GM12878 (cell line): ENCODE measurements at regions not wholly inside any gene's neighbourhood (a gene's known extent, or its start where the extent isn't known, plus 50 kb on each side); places are given as distances from the start of the nearest gene placed in this dataset.

Source experiments
- ATAC-seq: fragments of 200-7000 bp; cut with Tn5 transposase; 3 replicates; pipeline ENCODE4 v1.9.1; 2020; ENCODE audit warnings: mild to moderate bottlenecking, moderate library complexity
- BruUV-seq: library from RNA; stranded (reverse); fragments of 400-500 nt; replicated peaks from 2 replicates; lab custom pipeline; 2021; lab: Mats Ljungman, UMichigan
- CTCF ChIA-PET: fragments of 300-600 bp; sonication (Branson Sonifier 250); formaldehyde crosslinking; extraction: SDS; loops from one replicate; lab custom pipeline; 2021; ENCODE audit warnings: inconsistent platforms; lab: Yijun Ruan, JAX
- POLR2A ChIA-PET: fragments of 350-600 bp; formaldehyde crosslinking; extraction: SDS; loops from one replicate; lab custom pipeline; 2021; ENCODE audit warnings: inconsistent platforms; lab: Charles Lee
- RAD21 ChIA-PET: fragments of 300-600 bp; sonication (Branson Sonifier 250); formaldehyde crosslinking; loops from one replicate; lab custom pipeline; 2023; ENCODE audit warnings: antibody characterized with exemption; ENCODE audit not compliant: unreplicated experiment; lab: Charles Lee
- SMC1A ChIA-PET: fragments of 300-600 bp; sonication (Branson Sonifier 250); formaldehyde crosslinking; loops from one replicate; lab custom pipeline; 2023; ENCODE audit not compliant: unreplicated experiment, uncharacterized antibody; lab: Charles Lee
- DNase-seq: peaks from one replicate; pipeline ENCODE4 v3.0.0-alpha.2; 2011; ENCODE audit warnings: low read depth, low spot score
- FAIRE-seq: peaks from 3 replicates; lab custom pipeline; 2011; peaks lifted over from hg19 to GRCh38; lab: Jason Lieb, UNC
- H2AFZ ChIP-seq: 2 replicates; pipeline ENCODE4 v1.6.0; 2011; ENCODE audit warnings: low read depth, low read length, control low read depth; ENCODE audit not compliant: control insufficient read depth
- H3K27ac ChIP-seq: 2 replicates; pipeline ENCODE4 v1.5.1; 2011; ENCODE audit warnings: control low read depth; ENCODE audit not compliant: control insufficient read depth, insufficient read depth
- H3K27me3 ChIP-seq, 2 experiments: replicated peaks in 1 of 2; 2 replicates each; pipeline versions ENCODE4 v1.6.0 to v1.6.1; 2011; ENCODE audit warnings: low read length in 1 of 2; ENCODE audit not compliant: control insufficient read depth in 2 of 2, insufficient read depth in 2 of 2
- H3K36me3 ChIP-seq, 2 experiments: 2 replicates each; pipeline ENCODE4 v1.5.1; 2011; ENCODE audit warnings: low read length in 1 of 2; ENCODE audit not compliant: control insufficient read depth in 2 of 2, insufficient read depth in 2 of 2
- H3K4me1 ChIP-seq: 2 replicates; pipeline ENCODE4 v1.6.1; 2011; ENCODE audit warnings: mild to moderate bottlenecking, low read length, moderate library complexity, mixed read lengths; ENCODE audit not compliant: control insufficient read depth, insufficient read depth
- H3K4me2 ChIP-seq: 2 replicates; pipeline ENCODE4 v1.6.0; 2011; ENCODE audit warnings: control low read depth; ENCODE audit not compliant: control insufficient read depth, insufficient read depth
- H3K4me3 ChIP-seq: fragments of 200-600 bp; sonication (generic); 2 replicates; pipeline ENCODE4 v1.5.1; 2016
- H3K79me2 ChIP-seq: 2 replicates; pipeline ENCODE4 v1.6.0; 2011; ENCODE audit warnings: low read length; ENCODE audit not compliant: control insufficient read depth, insufficient read depth
- H3K9ac ChIP-seq: 2 replicates; pipeline ENCODE4 v1.8.0; 2011; ENCODE audit warnings: low read length, control low read depth, mixed read lengths; ENCODE audit not compliant: control insufficient read depth, insufficient read depth
- H3K9me3 ChIP-seq: replicated peaks from 3 replicates; pipeline ENCODE4 v1.5.1; 2011; ENCODE audit warnings: mild to moderate bottlenecking, low read length; ENCODE audit not compliant: control insufficient read depth, insufficient read depth
- H4K20me1 ChIP-seq: 2 replicates; pipeline ENCODE4 v1.6.0; 2011; ENCODE audit not compliant: control insufficient read depth, insufficient read depth
- CBX3 ChIP-seq: fragments of 200-600 bp; sonication (generic); IDR thresholded peaks from 2 replicates; pipeline ENCODE4 v1.6.1; 2016; ENCODE audit warnings: low read depth, borderline replicate concordance
- CHD1 ChIP-seq: IDR thresholded peaks from 2 replicates; pipeline ENCODE4 v1.6.1; 2012; ENCODE audit warnings: low read depth, low read length, improper control_type of control experiment
- CREM ChIP-seq: IDR thresholded peaks from 2 replicates; pipeline ENCODE4 v1.6.1; 2014; ENCODE audit warnings: antibody characterized with exemption, low read depth
- EED ChIP-seq: sonication (generic); IDR thresholded peaks from 2 replicates; pipeline ENCODE4 v1.6.1; 2016; ENCODE audit warnings: antibody characterized with exemption, low read depth
- FOXK2 ChIP-seq: fragments of 450-650 bp; IDR thresholded peaks from 2 replicates; pipeline ENCODE4 v1.6.1; 2017; ENCODE audit warnings: mild to moderate bottlenecking, moderate library complexity
- IRF4 ChIP-seq: IDR thresholded peaks from 2 replicates; pipeline ENCODE4 v1.6.1; 2011; ENCODE audit warnings: low read depth, low read length
- MYB ChIP-seq: fragments of 150-350 bp; IDR thresholded peaks from 2 replicates; pipeline ENCODE4 v1.6.1; 2014; ENCODE audit warnings: mild to moderate bottlenecking, low read depth, low read length, borderline replicate concordance
- NFYA ChIP-seq: IDR thresholded peaks from 2 replicates; pipeline ENCODE4 v1.6.1; 2011; ENCODE audit warnings: low read depth, mild to moderate bottlenecking, low read length, improper control_type of control experiment, borderline replicate concordance
- PML ChIP-seq: IDR thresholded peaks from 2 replicates; pipeline ENCODE4 v1.6.1; 2012; ENCODE audit warnings: low read length, inconsistent platforms
- POU2F2 ChIP-seq: IDR thresholded peaks from 3 replicates; pipeline ENCODE4 v1.6.1; 2011; ENCODE audit warnings: low read depth, mild to moderate bottlenecking, low read length, borderline replicate concordance
- RCOR1 ChIP-seq: conservative IDR thresholded peaks from 2 replicates; pipeline ENCODE4 v1.6.1; 2012; ENCODE audit warnings: low read depth, low read length, improper control_type of control experiment
- RUNX3 ChIP-seq: IDR thresholded peaks from 2 replicates; pipeline ENCODE4 v1.6.1; 2012; ENCODE audit warnings: low read length, inconsistent platforms
- SMAD1 ChIP-seq: fragments of 450-650 bp; IDR thresholded peaks from 2 replicates; pipeline ENCODE4 v1.6.1; 2018; ENCODE audit warnings: mild to moderate bottlenecking, low read depth; ENCODE audit not compliant: partially characterized antibody
- TCF12 ChIP-seq: IDR thresholded peaks from 2 replicates; pipeline ENCODE4 v1.6.1; 2011; ENCODE audit warnings: low read depth, mild to moderate bottlenecking, low read length
- ZNF24 ChIP-seq: fragments of 450-650 bp; IDR thresholded peaks from 2 replicates; pipeline ENCODE4 v1.6.1; 2017; ENCODE audit warnings: antibody characterized with exemption, mild to moderate bottlenecking
- ZNF274 ChIP-seq: IDR thresholded peaks from one replicate; pipeline ENCODE4 v1.8.0; 2011; ENCODE audit not compliant: insufficient read length, insufficient read depth
- WGBS: methylation state at CpG from one replicate; pipeline ENCODE4 v1.1.6; 2016; ENCODE audit warnings: low lambda C conversion rate; ENCODE audit not compliant: insufficient replicate concordance, insufficient coverage; ENCODE audit errors: missing lambda C conversion rate; 5-methylcytosine and 5-hydroxymethylcytosine counted together
- in situ Hi-C: fragments of 300-500 bp; cut with MboI; formaldehyde crosslinking; loops from 9 replicates; pipeline ENCODE4 v1.14.3; 2018; ENCODE audit warnings: mixed read lengths
- intact Hi-C: fragments of 100-400 bp; cut with micrococcal nuclease; formaldehyde crosslinking; loops from one replicate; pipeline ENCODE4 v1.14.2; 2022; ENCODE audit not compliant: unreplicated experiment
- TF ChIP-seq, protein P1 (sequence below): fragments of 450-650 bp; IDR thresholded peaks from 2 replicates; pipeline ENCODE4 v1.6.1; 2018; ENCODE audit warnings: mild to moderate bottlenecking, low read depth, moderate library complexity; ENCODE audit not compliant: partially characterized antibody
- TF ChIP-seq, protein P2 (sequence below): fragments of 450-650 bp; IDR thresholded peaks from 2 replicates; pipeline ENCODE4 v1.6.1; 2014; ENCODE audit warnings: mild to moderate bottlenecking
- TF ChIP-seq, protein P3 (sequence below): fragments of 450-650 bp; IDR thresholded peaks from 2 replicates; pipeline ENCODE4 v1.6.1; 2016; ENCODE audit warnings: mild to moderate bottlenecking
- TF ChIP-seq, protein P4 (sequence below): IDR thresholded peaks from 2 replicates; pipeline ENCODE4 v1.6.1; 2012; ENCODE audit warnings: low read depth, low read length, improper control_type of control experiment

DNA sequence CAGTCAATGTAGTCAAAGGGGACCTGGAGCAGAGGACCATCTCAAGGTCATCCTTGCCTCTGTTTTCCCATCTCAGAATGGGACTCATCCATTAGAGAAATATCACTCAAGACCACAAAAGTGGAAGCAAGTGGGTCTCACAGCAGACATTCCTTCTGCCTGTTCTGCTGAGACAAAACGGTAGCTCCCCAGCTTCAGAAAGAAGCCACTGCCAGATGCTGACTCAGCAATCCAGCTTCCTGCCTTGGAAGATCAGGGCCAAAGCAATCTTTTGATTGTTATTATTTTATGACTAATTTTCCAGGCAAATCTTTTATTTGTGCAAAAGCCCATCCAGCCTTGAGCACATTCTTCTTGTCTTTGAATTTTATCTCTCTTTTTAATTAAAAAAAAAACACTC lies 86.8 kb downstream of the CCT6B start:
- H3K36me3 ChIP-seq, result no peaks in the 10 kb centered on the region
- WGBS, result 26% methylated on average over 1 of the region's 1 CpG
- POLR2A ChIA-PET, result no interaction called here
- no peak overlapping the region for H3K4me2 ChIP-seq
- DNase-seq (no peak), FAIRE-seq (no peak), ATAC-seq (no peak)
- H3K9ac ChIP-seq, result no peak overlapping the region
- TF ChIP-seq SMAD1, result no peak
- no peak for TF ChIP-seq IRF4
- no peak for TF ChIP-seq ZNF24
- TF ChIP-seq CREM, result no peak
- no peak for TF ChIP-seq PML
- TF ChIP-seq, protein P1, sequence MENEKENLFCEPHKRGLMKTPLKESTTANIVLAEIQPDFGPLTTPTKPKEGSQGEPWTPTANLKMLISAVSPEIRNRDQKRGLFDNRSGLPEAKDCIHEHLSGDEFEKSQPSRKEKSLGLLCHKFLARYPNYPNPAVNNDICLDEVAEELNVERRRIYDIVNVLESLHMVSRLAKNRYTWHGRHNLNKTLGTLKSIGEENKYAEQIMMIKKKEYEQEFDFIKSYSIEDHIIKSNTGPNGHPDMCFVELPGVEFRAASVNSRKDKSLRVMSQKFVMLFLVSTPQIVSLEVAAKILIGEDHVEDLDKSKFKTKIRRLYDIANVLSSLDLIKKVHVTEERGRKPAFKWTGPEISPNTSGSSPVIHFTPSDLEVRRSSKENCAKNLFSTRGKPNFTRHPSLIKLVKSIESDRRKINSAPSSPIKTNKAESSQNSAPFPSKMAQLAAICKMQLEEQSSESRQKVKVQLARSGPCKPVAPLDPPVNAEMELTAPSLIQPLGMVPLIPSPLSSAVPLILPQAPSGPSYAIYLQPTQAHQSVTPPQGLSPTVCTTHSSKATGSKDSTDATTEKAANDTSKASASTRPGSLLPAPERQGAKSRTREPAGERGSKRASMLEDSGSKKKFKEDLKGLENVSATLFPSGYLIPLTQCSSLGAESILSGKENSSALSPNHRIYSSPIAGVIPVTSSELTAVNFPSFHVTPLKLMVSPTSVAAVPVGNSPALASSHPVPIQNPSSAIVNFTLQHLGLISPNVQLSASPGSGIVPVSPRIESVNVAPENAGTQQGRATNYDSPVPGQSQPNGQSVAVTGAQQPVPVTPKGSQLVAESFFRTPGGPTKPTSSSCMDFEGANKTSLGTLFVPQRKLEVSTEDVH, result no peak
- TF ChIP-seq CBX3, result no peak
- no peak for TF ChIP-seq RCOR1
- no peak for TF ChIP-seq POU2F2
- TF ChIP-seq, protein P2, sequence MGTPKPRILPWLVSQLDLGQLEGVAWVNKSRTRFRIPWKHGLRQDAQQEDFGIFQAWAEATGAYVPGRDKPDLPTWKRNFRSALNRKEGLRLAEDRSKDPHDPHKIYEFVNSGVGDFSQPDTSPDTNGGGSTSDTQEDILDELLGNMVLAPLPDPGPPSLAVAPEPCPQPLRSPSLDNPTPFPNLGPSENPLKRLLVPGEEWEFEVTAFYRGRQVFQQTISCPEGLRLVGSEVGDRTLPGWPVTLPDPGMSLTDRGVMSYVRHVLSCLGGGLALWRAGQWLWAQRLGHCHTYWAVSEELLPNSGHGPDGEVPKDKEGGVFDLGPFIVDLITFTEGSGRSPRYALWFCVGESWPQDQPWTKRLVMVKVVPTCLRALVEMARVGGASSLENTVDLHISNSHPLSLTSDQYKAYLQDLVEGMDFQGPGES, result no peak
- TF ChIP-seq TCF12, result no peak
- no peak for TF ChIP-seq CHD1
- no peak for TF ChIP-seq RUNX3
- TF ChIP-seq EED, result no peak
- no peak for TF ChIP-seq ZNF274
- TF ChIP-seq, protein P3, sequence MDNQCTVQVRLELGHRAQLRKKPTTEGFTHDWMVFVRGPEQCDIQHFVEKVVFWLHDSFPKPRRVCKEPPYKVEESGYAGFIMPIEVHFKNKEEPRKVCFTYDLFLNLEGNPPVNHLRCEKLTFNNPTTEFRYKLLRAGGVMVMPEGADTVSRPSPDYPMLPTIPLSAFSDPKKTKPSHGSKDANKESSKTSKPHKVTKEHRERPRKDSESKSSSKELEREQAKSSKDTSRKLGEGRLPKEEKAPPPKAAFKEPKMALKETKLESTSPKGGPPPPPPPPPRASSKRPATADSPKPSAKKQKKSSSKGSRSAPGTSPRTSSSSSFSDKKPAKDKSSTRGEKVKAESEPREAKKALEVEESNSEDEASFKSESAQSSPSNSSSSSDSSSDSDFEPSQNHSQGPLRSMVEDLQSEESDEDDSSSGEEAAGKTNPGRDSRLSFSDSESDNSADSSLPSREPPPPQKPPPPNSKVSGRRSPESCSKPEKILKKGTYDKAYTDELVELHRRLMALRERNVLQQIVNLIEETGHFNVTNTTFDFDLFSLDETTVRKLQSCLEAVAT, result no peak
- no peak for TF ChIP-seq NFYA
- TF ChIP-seq, protein P4, sequence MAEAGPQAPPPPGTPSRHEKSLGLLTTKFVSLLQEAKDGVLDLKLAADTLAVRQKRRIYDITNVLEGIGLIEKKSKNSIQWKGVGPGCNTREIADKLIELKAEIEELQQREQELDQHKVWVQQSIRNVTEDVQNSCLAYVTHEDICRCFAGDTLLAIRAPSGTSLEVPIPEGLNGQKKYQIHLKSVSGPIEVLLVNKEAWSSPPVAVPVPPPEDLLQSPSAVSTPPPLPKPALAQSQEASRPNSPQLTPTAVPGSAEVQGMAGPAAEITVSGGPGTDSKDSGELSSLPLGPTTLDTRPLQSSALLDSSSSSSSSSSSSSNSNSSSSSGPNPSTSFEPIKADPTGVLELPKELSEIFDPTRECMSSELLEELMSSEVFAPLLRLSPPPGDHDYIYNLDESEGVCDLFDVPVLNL, result no peak
- no peak for TF ChIP-seq MYB
- no peak for TF ChIP-seq FOXK2
- in situ Hi-C loops, result no loop called here
- no peaks in the 10 kb centered on the region for H3K27me3 ChIP-seq
- CTCF ChIA-PET, result no interaction called here
- BruUV-seq, result no TSS peak
- RAD21 ChIA-PET, result no interaction called here
- no peak overlapping the region for H3K4me3 ChIP-seq
- H3K79me2 ChIP-seq, result no peaks in the 10 kb centered on the region
- H2AFZ ChIP-seq, result no peak overlapping the region
- no peaks in the 10 kb centered on the region for H3K9me3 ChIP-seq
- H3K4me1 ChIP-seq, result no peaks in the 10 kb centered on the region
- no peak overlapping the region for H3K27ac ChIP-seq
- SMC1A ChIA-PET, result no interaction called here
- H4K20me1 ChIP-seq, result no peaks in the 10 kb centered on the region
- intact Hi-C loops, result no loop called here
